Breast epithelium (tissue), 3 donors: ENCODE measurements at regions not wholly inside any gene's neighbourhood (a gene's known extent, or its start where the extent isn't known, plus 50 kb on each side); places are given as distances from the start of the nearest gene placed in this dataset.

Experiments used
- CTCF ChIP-seq, 3 donors: fragments of 450-650 bp; IDR thresholded peaks; one replicate each; pipeline ENCODE4 v1.5.1; 2016 to 2017; ENCODE audit warnings: antibody characterized with exemption in 3 of 3, mild to moderate bottlenecking in 3 of 3, moderate library complexity in 3 of 3
- POLR2A ChIP-seq: fragments of 450-650 bp; IDR thresholded peaks from one replicate; pipeline ENCODE4 v1.6.1; 2016; ENCODE audit warnings: antibody characterized with exemption, mild to moderate bottlenecking, moderate library complexity
- POLR2AphosphoS5 ChIP-seq, 3 donors: sonication (generic); formaldehyde crosslinking; IDR thresholded peaks; one replicate each; pipeline ENCODE4 v1.6.1; 2017; ENCODE audit warnings: antibody characterized with exemption in 3 of 3

DNA sequence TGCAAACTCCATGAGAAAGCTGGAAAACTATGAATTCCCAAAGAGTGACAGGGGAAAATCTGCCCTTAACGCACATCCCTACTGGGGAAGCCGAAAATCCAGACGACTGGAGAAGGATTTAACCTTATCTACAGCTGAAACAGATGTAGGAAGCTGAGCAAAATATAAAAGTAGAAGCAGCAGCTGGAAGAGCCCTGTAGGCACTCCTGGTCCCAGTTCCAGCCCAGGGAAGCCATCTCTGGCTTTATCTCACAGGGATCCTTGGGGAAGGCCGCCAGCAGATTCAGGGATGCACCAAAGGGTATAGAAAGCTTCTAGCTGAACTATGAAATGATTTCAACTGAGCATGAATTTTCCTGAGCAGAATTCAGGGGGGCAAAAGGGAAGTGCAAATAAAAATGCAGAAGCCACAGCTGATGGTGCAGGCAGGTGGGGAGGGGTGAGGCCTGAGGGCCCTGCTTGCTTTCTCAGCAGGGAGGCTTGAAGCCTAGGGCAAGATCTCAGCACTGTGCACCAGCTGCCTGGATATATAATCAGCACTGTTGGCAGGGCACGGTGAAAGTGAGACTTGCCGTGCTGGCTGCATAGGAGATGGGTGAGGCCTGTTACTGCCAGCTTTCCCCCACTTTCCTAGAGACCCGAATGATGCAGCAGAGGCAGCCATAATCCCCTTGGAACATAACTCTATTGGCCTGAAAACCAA lies 2019.5 kb upstream of the NUDT12 start:
- no peak for TF ChIP-seq POLR2AphosphoS5 (IDR thresholded peaks at IDR 0.05)
- TF ChIP-seq CTCF (IDR thresholded peaks at IDR 0.05), result no peak
- TF ChIP-seq POLR2A, result no peak
